Fibroblast of lung (primary cell): ENCODE measurements at regions not wholly inside any gene's neighbourhood (a gene's known extent, or its start where the extent isn't known, plus 50 kb on each side); places are given as distances from the start of the nearest gene placed in this dataset.

Source experiments
- CTCF ChIP-seq, 2 donors: IDR thresholded peaks in 1 of 2; conservative IDR thresholded peaks in 1 of 2; 1 replicate in 1 of 2; 2 replicates in 1 of 2; pipeline ENCODE4 v1.5.1; 2011 to 2012; ENCODE audit warnings: low read length in 2 of 2, control low read depth in 1 of 2, inconsistent platforms in 1 of 2, low read depth in 1 of 2, mild to moderate bottlenecking in 1 of 2
- EZH2 ChIP-seq: IDR thresholded peaks from 2 replicates; pipeline ENCODE4 v1.5.1; 2012; ENCODE audit warnings: low read length, control low read depth, mild to moderate bottlenecking; ENCODE audit errors: missing control alignments

DNA sequence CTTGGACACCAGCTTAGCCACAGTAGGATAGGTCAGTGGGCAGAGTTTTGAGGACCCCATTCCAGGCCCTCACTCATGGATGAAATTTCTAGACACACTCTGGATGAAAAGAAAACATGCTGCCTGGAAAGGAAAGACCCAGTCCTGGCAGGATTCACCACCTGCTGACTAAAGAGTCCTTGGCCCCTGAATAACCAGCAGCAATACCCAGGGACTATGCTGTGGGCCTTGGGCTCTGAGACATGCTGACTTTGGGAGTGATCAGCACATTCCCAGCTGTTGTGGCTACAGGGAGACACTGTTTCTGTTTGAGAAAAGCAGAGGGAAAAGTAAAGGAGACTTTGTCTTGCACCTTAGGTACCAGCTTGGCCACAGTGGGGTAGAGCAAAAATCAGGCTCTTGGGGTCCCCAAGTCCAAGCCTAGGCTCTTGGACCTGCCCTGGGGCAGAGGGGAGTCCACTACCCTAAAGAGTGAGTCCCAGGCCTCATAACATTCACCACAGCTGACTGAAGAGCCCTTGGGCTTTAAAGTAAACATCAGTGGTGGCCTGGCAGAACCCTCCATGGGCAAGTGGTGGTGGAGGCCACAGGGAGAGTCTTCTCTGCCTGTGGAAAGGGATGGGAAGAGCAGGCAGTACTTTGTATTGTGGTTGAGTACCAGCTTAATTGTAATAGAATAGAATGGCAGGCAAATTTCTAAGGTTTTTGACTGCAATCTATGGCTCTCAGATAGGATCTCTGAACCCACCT is 516.8 kb downstream of the BCKDHB start:
- no peak for TF ChIP-seq EZH2
- TF ChIP-seq CTCF (conservative IDR thresholded peaks at IDR 0.05 in 1 of 2, IDR thresholded peaks at IDR 0.05 in 1 of 2; ENCODE audit: low read depth in 1 of 2, low read length in 2 of 2) = no peak
